ENCODE measurements at regions not wholly inside any gene's neighbourhood (a gene's known extent, or its start where the extent isn't known, plus 50 kb on each side); places are given as distances from the start of the nearest gene placed in this dataset.
"Not testable (repeated sequence)": the region's sequence is repeated elsewhere in the genome, so short reads cannot be mapped to it uniquely, and the experiment has no call there.

GRCh38 chrX:115357326-115358120, 68.0 kb downstream of the LUZP4 start:
- DNase-seq (ENCODE audit: low spot score), result no peak

- not testable (repeated sequence) for DNase-seq (ENCODE audit: low spot score)
Observed at GRCh38 chrX:115359508-115359907, 70.0 kb downstream of the LUZP4 start.

- DNase-seq (ENCODE audit: low spot score), result no peak
Observed at GRCh38 chrX:115360220-115360781, 70.8 kb downstream of the LUZP4 start.

GRCh38 chrX:115362334-115363095, 73.0 kb downstream of the LUZP4 start:
- DNase-seq (ENCODE audit: low spot score), result no peak

- DNase-seq (ENCODE audit: low spot score), result peak; percentile 15
Observed at GRCh38 chrX:115363372-115363771, 73.9 kb downstream of the LUZP4 start.

DNA sequence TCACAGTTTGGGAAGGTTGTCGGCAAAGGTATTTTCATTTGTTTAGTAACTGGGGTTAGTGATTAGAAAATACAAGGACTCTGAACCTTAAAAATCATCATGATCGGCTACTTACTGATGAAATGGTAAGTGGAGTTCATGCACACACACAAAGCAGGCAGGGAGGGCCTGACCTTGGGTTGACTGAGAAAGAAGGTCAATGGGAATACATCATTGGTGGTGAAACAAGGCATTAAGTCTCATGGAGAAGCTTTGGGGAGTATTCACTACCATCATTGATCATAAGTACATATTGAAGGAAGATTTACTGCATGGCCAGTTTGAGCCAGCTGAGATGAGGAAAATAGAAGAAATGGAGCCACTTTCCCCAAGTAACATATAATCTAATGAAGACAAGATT, 74.4 kb downstream of the LUZP4 start:
- no peak for DNase-seq (ENCODE audit: low spot score)

DNA sequence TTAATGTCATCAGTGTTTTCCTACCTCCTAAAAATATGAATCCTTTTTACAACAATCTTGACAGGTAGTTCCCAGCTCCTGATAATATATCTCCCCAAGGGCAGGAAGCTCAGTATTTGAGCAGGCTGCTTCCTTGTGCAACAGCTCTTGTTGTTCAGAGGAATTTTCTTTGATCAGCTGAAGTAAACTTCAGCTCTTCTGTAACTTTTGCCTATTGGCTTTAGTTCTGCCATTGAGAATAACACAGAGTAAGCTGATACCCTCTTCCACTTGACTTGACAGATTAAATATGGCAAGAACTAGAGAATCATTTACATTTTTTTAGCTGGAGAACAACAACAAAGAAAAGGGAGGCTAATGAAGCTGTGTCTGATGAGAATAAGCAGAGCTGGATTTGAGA, 75.2 kb downstream of the LUZP4 start:
- DNase-seq (ENCODE audit: low spot score), result no peak

DNA sequence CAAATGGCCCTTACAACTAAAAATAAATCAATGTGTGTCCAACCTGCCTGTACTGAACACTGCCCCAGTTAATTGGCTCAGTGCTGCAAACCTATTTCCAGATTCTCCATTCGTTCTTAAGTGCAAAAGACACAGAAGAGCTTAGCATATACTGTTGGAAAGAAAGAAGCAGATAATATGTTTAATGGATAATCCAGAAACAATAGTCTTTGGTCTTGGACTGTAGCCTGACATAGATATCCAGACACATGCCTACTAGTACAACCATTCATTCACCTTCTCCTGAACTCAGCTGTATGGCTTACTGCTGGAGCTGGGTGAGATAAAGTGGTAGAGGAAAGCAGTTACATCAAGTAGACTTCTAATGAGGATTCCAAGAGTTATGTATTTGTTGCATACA, 77.0 kb downstream of the LUZP4 start:
- no peak for DNase-seq (ENCODE audit: low spot score)

DNA sequence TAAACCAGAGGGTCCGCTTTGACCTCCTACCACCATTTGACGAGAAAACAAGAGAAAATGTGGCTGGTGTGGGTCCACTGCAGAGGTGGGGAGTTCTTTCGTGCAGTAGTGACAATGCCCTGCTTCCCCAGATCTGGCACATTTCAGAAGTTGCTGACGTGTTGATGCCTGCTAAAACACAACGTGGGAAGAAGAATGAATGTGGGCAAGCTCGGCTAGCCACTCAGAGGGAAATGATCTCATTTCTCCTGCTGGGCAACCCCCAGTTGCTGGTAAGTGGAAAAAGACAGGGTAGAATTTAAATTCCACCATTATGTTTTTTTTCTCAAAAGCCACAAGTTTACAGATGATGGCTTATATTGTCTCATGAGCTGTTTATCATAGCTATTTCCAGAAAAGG, 77.9 kb downstream of the LUZP4 start:
- no peak for DNase-seq (ENCODE audit: low spot score)

DNA sequence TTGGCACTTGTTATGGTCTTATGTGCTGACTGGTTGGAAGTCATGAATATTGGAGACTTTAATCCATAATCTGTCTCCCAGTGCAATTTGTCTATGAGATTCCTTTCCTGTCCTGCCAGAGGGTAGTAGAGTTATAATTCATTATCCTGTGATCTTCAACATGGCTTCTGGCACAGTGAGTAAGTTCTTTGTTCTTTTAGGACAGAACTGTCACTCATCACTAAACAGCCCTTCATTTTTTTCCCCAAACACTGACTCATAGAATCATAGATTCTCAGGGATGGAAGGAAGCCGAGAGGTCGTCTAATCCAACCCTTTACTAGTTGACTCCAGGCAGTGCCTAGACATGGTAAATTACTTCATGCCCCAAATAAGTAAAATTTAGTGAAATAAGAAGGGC, 78.4 kb downstream of the LUZP4 start:
- no peak for DNase-seq (ENCODE audit: low spot score)

- DNase-seq (ENCODE audit: low spot score), result no peak
Observed at GRCh38 chrX:115368876-115369275, 79.4 kb downstream of the LUZP4 start.

DNA sequence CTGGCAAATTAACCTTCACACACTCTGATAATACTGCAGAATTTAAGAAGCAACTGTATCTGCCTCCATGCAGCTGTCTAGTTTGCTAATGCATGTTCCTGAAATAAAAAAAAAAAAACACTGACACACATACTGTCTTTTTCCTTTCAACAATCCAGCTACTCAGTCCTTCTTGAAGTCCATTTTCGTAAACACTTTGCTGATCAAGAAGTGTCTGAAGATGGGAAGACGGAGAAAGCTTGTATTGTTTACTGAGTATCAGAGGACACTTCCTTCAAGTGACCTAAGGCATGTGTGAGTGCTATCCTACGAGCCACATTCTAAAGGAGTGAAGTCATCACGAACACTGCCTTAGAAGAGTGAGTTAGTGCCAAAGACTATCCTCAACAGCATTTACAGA, 82.6 kb downstream of the LUZP4 start:
- DNase-seq (ENCODE audit: low spot score), result peak; percentile 47

GRCh38 chrX:115373308-115373707, 83.8 kb downstream of the LUZP4 start:
- DNase-seq (ENCODE audit: low spot score), result no peak

DNA sequence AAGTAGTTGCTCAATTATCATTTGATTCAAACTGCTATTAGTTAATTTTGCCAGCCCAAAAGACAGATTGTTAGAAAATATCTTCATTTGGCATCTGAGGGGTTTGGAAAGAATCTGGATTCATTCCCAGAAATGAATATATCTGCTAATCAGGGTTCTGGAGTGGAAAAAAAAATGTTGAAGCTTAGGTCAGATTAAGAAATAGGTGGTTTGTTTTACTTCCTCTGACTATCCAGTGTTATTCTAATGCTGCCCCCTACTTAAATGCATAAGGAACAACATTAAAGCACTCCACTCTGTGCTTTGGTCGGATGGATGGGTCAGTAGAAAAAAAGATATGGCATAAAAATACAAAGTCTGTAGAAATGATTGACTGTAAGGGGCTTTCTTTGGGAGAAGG, 89.0 kb downstream of the LUZP4 start:
- DNase-seq (ENCODE audit: low spot score), result no peak

- DNase-seq (ENCODE audit: low spot score), result no peak
Observed at GRCh38 chrX:115387327-115387726, 97.8 kb downstream of the LUZP4 start.

DNA sequence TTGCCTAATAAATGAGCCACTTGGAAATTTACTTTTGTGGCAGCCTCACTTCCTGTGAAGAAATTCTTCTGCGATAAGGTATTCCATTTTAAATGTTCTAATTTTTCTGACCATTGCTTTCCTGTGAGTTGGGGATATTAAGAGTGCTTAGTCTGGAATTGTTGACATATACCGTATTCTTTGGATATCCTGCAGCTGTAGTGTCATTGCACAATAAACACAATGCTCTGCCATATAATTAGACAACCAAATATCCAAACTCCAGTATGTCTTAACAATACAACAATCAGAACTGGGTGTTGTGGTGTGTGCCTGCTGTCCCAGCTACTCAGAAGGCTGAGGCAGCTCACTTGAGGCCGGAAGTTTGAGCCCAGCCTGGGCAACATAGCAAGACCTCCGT, 99.4 kb downstream of the LUZP4 start:
- no peak for DNase-seq (ENCODE audit: low spot score)

DNA sequence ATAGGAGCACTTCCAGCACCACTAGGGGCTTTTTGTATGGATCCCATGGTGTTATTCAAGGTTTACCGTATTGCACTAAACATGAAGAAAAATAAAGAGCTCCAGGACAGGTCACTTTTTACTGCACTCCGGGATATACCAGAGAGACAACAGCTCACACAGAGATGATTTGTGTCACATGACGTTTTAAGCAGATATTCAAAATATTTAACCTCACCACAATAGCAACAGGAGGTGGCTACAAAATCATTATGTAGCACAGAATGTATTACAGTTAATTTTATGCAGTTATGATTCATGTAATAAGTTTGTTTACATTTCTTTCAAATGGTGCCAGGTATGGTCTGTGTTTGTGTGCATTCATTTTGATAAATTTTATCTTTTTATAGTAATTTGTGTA, 100.6 kb downstream of the LUZP4 start:
- DNase-seq (ENCODE audit: low spot score), result no peak

DNA sequence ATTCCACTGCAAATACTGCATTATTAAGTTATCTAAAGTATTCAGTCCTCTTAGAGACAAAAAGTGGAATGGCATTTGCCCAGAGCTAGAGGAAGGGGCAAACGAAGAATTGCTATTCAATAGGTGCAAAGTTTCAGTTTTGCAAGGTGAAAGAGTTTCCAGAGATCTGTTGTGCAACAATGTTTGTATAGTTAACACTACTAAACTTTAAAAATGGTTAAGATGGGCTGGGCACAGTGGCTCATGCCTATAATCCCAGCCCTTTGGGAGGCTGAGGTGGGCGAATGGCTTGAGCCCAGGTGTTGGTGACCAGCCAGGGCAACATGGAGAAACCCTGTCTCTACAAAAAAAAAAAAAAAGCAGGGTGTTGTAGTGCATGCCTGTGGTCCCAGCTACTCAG, 102.5 kb downstream of the LUZP4 start:
- DNase-seq (ENCODE audit: low spot score), result no peak

DNA sequence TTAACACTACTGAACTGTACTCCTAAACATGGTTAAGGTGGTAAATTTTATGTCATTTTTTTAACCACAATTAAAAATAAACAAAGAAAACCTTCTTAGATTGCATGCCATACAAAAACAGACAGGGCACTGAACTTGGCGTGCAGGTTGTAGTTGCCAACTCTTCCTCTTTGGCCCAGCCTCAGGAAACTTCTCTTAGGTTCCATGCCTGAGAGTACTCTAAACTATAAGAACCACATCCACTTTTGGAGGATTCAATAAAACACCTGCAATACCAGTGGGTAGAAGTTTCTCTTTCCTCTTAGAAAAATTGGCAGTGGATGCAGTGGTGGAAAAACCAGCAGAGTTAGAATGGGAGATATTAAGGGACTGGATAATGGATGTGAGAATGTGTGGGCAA, 103.4 kb downstream of the LUZP4 start:
- DNase-seq (ENCODE audit: low spot score), result no peak

GRCh38 chrX:115393271-115393670, 103.8 kb downstream of the LUZP4 start:
- no peak for DNase-seq (ENCODE audit: low spot score)

DNA sequence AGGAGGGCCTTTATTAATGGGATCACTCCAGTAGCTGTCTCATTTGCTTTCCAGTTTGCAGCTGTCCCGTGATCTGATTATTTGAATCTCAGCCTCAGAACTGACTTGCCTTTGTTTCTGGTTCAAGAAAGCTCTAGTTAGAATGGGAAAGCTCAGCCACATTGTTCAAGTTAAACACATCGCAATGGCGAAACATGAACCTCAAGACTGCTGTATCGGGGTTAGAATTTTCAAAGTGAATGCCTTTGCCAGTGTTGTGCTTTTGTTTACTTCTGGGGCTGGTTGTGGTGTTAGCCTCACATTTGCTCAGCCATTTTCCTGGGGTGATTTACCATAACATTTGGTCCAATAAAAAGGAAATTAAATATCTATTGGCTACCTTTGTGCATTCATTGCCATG, 105.3 kb downstream of the LUZP4 start:
- not testable (repeated sequence) for DNase-seq (ENCODE audit: low spot score)

DNA sequence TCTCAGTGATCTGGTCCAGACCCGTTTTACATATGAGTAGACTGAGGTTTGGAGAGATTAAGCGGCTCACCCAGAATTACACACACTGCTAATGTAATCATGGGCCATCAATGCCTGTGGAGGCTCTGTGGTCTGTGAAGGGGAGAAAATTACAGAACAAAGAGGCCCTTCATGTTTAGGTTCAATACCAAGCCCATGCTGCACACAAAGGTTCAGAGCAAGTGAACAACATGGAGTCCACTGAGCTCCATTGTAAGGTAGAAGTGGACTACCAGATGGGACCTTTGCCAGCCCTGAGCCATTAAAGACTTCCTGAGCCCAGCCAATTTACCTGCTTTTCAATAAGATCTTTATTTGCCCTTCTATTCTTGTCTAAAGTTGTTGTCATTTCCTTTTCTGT, 109.8 kb downstream of the LUZP4 start:
- DNase-seq (ENCODE audit: low spot score), result no peak

- no peak for DNase-seq (ENCODE audit: low spot score)
Observed at GRCh38 chrX:115400960-115401359, 111.4 kb downstream of the LUZP4 start.
